ENCODE measurements at regions not wholly inside any gene's neighbourhood (a gene's known extent, or its start where the extent isn't known, plus 50 kb on each side); places are given as distances from the start of the nearest gene placed in this dataset.

GRCh38 chr2:78779761-78780160 lies 245.7 kb upstream of the REG3G start:
- Mint-ChIP-seq H3K9me3 (peaks cover 7 to 15% (median 13%) of the 10 kb centered on the region in 7 donors), H3K27ac (no peak overlapping the region)
- no peaks in the 10 kb centered on the region for H3K27me3 ChIP-seq (ENCODE audit: control insufficient read depth in 2 of 2, insufficient read depth in 2 of 2, low read length in 2 of 2)

DNA sequence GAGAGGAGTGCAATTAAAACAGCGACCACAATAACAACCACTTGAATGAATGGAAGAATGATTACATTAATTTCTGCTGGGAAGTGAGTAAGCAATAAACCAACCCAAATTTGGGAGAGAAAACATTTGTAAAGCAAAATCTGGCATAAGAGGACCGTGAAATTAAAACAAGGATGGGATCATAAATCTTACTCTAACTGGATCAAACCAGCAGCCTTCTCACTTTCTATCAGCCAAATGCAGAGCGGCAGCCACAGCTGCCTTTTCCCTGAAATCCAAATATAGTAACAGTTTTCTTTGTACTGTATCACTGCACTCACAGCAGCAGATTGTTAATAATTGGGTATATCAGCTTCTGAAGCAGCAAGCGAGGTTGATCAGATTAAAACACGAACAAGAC lies 245.2 kb upstream of the REG3G start:
- Histone ChIP-seq H4K20me1 (ENCODE audit: insufficient read depth, low read length) (no peaks in the 10 kb centered on the region), H2AFZ (ENCODE audit: insufficient read depth, low read depth, low read length, poor library complexity, severe bottlenecking) (no peak overlapping the region), H3K4me1 (ENCODE audit: control insufficient read depth in 1 of 2, insufficient read depth in 2 of 2, low read length in 2 of 2) (no peaks in the 10 kb centered on the region), H3K27me3 (ENCODE audit: control insufficient read depth in 2 of 2, insufficient read depth in 2 of 2, low read length in 2 of 2) (no peaks in the 10 kb centered on the region), H3K9me3 (replicated peaks in 1 of 2; ENCODE audit: control insufficient read depth in 1 of 2, insufficient read depth in 1 of 2, low read length in 2 of 2) (peaks cover 3 to 9% of the 10 kb centered on the region in 2 donors), H3K4me2 (replicated peaks; ENCODE audit: extremely low read depth, low read length, poor library complexity, severe bottlenecking) (no peak overlapping the region), H3K4me3 (replicated peaks in 1 of 3; ENCODE audit: low read depth in 2 of 3, low read length in 3 of 3) (no peak overlapping the region), H3K79me2 (ENCODE audit: insufficient read depth, low read length) (no peaks in the 10 kb centered on the region), H3K9ac (ENCODE audit: insufficient read depth, low read length, poor library complexity, severe bottlenecking) (no peak overlapping the region), H3K36me3 (replicated peaks in 1 of 2; ENCODE audit: control insufficient read depth in 1 of 2, insufficient read depth in 2 of 2, low read length in 2 of 2) (no peaks in the 10 kb centered on the region), H3K27ac (ENCODE audit: low read depth in 1 of 2, low read length in 2 of 2) (no peak overlapping the region)
- TF ChIP-seq, protein P1, sequence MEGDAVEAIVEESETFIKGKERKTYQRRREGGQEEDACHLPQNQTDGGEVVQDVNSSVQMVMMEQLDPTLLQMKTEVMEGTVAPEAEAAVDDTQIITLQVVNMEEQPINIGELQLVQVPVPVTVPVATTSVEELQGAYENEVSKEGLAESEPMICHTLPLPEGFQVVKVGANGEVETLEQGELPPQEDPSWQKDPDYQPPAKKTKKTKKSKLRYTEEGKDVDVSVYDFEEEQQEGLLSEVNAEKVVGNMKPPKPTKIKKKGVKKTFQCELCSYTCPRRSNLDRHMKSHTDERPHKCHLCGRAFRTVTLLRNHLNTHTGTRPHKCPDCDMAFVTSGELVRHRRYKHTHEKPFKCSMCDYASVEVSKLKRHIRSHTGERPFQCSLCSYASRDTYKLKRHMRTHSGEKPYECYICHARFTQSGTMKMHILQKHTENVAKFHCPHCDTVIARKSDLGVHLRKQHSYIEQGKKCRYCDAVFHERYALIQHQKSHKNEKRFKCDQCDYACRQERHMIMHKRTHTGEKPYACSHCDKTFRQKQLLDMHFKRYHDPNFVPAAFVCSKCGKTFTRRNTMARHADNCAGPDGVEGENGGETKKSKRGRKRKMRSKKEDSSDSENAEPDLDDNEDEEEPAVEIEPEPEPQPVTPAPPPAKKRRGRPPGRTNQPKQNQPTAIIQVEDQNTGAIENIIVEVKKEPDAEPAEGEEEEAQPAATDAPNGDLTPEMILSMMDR (IDR thresholded peaks at IDR 0.05), result no peak
- Mint-ChIP-seq H3K27ac (no peak overlapping the region), H3K4me1 (no peaks in the 10 kb centered on the region), H3K9me3 (peaks cover 7 to 14% (median 13%) of the 10 kb centered on the region in 7 donors), H3K36me3 (no peaks in the 10 kb centered on the region), H3K4me3 (no peak overlapping the region), H3K27me3 (ENCODE audit: low read depth in 3 of 3) (peaks cover 0 to 2% (median 0%) of the 10 kb centered on the region in 3 donors)
- intact Hi-C loops (cut with micrococcal nuclease), result no loop called here
- DNase-seq, result no peak
- WGBS (ENCODE audit: insufficient coverage), result no CpG with 5 or more reads among the region's 5 CpGs

More at GRCh38 chr2:78779761-78780160, 245.7 kb upstream of the REG3G start:
- Histone ChIP-seq H3K79me2 (ENCODE audit: insufficient read depth, low read length) (no peaks in the 10 kb centered on the region), H3K36me3 (replicated peaks in 1 of 2; ENCODE audit: control insufficient read depth in 1 of 2, insufficient read depth in 2 of 2, low read length in 2 of 2) (no peaks in the 10 kb centered on the region), H3K4me2 (replicated peaks; ENCODE audit: extremely low read depth, low read length, poor library complexity, severe bottlenecking) (no peak overlapping the region), H3K27ac (ENCODE audit: low read depth in 1 of 2, low read length in 2 of 2) (no peak overlapping the region), H2AFZ (ENCODE audit: insufficient read depth, low read depth, low read length, poor library complexity, severe bottlenecking) (no peak overlapping the region), H4K20me1 (ENCODE audit: insufficient read depth, low read length) (no peaks in the 10 kb centered on the region), H3K4me3 (replicated peaks in 1 of 3; ENCODE audit: low read depth in 2 of 3, low read length in 3 of 3) (no peak overlapping the region), H3K4me1 (ENCODE audit: control insufficient read depth in 1 of 2, insufficient read depth in 2 of 2, low read length in 2 of 2) (no peaks in the 10 kb centered on the region), H3K9ac (ENCODE audit: insufficient read depth, low read length, poor library complexity, severe bottlenecking) (no peak overlapping the region), H3K9me3 (replicated peaks in 1 of 2; ENCODE audit: control insufficient read depth in 1 of 2, insufficient read depth in 1 of 2, low read length in 2 of 2) (peaks cover 3 to 9% of the 10 kb centered on the region in 2 donors)
- intact Hi-C loops (cut with micrococcal nuclease), result no loop called here
- Mint-ChIP-seq H3K36me3 (no peaks in the 10 kb centered on the region), H3K4me1 (no peaks in the 10 kb centered on the region), H3K27me3 (ENCODE audit: low read depth in 3 of 3) (peaks cover 0 to 2% (median 0%) of the 10 kb centered on the region in 3 donors), H3K4me3 (no peak overlapping the region)
- 76% methylated on average over 7 of the region's 12 CpGs for WGBS (ENCODE audit: insufficient coverage)
- DNase-seq, result no peak
- TF ChIP-seq, protein P1 (IDR thresholded peaks at IDR 0.05), result no peak

Data from CD14-positive monocyte (primary cell).